ENCODE measurements at regions not wholly inside any gene's neighbourhood (a gene's known extent, or its start where the extent isn't known, plus 50 kb on each side); places are given as distances from the start of the nearest gene placed in this dataset.

DNA sequence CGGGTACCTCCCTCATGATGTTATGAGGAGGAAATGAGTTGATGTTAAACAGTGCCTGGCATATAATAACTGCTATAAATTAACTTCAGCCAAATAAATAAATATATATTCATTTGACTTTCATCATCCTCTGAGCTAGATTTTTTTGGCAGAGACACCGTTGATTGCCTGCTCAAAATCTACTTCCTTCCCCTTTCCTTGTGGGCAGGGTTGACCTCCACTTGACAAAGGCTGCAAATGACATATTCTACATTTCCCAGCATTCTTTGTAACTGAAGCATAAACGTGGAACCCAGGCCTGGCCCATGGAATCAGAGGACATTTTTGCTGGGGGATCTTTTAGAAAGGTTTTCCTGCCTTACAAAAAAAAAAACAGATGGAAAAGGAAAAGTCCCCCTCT, 177.8 kb downstream of the TXNL1 start:
- Histone ChIP-seq H3K27me3 (no peaks in the 10 kb centered on the region), H3K9me3 (peaks cover 0 to 29% (median 10%) of the 10 kb centered on the region in 12 donors), H3K36me3 (no peaks in the 10 kb centered on the region), H3K4me3 (no peak overlapping the region), H3K4me1 (peaks cover 0 to 24% (median 11%) of the 10 kb centered on the region in 12 donors), H3K27ac (peak overlapping the region in 5 of 12 donors; percentile 60 to 83 (median 74))
- no peak for DNase-seq
- 54 to 59% (median 54%) methylated on average over 3 of the region's 3 CpGs for WGBS, 4 donors
- intact Hi-C loops (cut with DNase I) = loop anchor here in 1 of 10 donors (10.0 kb wide), 1 partner anchor 94 kb away; no protein-coding TSS in a partner anchor
- ATAC-seq = no peak
- TF ChIP-seq POLR2A (IDR thresholded peaks at IDR 0.05) (no peak), CTCF (IDR thresholded peaks at IDR 0.05) (no peak)

- H3K27ac ChIP-seq = peak overlapping the region in 11 of 12 donors; percentile 38 to 83 (median 58)
- WGBS, 4 donors = 42 to 55% (median 45%) methylated on average over 13 of the region's 13 CpGs
- intact Hi-C loops (cut with DNase I) = loop anchor here in 1 of 10 donors (10.0 kb wide), 2 partner anchors 116 to 374 kb away; no protein-coding TSS in a partner anchor
- ATAC-seq (peak in 3 of 4 donors; percentile 54 to 93 (median 78)), DNase-seq (peak in 1 of 5 donors; percentile 46)
- no peaks in the 10 kb centered on the region for H3K27me3 ChIP-seq
- peaks cover 0 to 24% (median 11%) of the 10 kb centered on the region in 12 donors for H3K4me1 ChIP-seq
- H3K4me3 ChIP-seq = peak overlapping the region in 3 of 12 donors; percentile 2 to 37 (median 3)
- TF ChIP-seq POLR2A (IDR thresholded peaks at IDR 0.05) = no peak
- H3K9me3 ChIP-seq = peaks cover 0 to 16% (median 4%) of the 10 kb centered on the region in 12 donors
- H3K36me3 ChIP-seq = no peaks in the 10 kb centered on the region
These were observed 179.4 kb downstream of the TXNL1 start for GRCh38 chr18:56458770-56459712.

GRCh38 chr18:56455874-56456273, 182.5 kb downstream of the TXNL1 start:
- H3K9me3 ChIP-seq = no peaks in the 10 kb centered on the region
- no peak for DNase-seq
- 94 to 95% (median 94%) methylated on average over 2 of the region's 2 CpGs for WGBS, 4 donors
- no peak overlapping the region for H3K4me3 ChIP-seq
- no peaks in the 10 kb centered on the region for H3K36me3 ChIP-seq
- no peaks in the 10 kb centered on the region for H3K27me3 ChIP-seq
- intact Hi-C loops (cut with DNase I) = loop anchor here in 1 of 10 donors (10.0 kb wide), 2 partner anchors 119 to 371 kb away; no protein-coding TSS in a partner anchor
- ATAC-seq = no peak
- peaks cover 0 to 24% (median 11%) of the 10 kb centered on the region in 12 donors for H3K4me1 ChIP-seq
- TF ChIP-seq POLR2A (IDR thresholded peaks at IDR 0.05) = no peak
- TF ChIP-seq CTCF (IDR thresholded peaks at IDR 0.05) = no peak
- no peak overlapping the region for H3K27ac ChIP-seq

DNA sequence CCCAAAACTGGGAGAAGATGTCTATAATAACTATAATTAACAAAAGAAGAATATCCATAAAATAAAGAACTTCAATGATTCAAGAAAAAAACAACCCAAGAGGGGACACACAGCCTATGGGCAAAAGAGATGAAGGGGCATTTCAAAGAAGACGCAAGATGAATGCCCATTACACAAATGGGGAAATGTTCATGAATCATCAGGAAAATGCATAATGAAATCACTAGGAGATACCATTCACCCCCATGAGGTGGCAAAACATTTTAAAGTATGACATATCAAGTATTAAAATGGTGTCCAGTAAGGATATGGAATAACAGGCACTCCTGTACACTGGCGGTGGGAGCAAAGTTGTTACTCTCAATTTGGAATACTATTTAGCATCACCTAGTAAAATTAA, 183.3 kb downstream of the TXNL1 start:
- TF ChIP-seq POLR2A (IDR thresholded peaks at IDR 0.05) = no peak
- TF ChIP-seq CTCF (IDR thresholded peaks at IDR 0.05) = no peak

More for the DNA sequence above, 183.3 kb downstream of the TXNL1 start:
- ATAC-seq (no peak), DNase-seq (no peak)
- WGBS, 4 donors = 95 to 100% (median 97%) methylated on average over 2 of the region's 2 CpGs
- Histone ChIP-seq H3K36me3 (no peaks in the 10 kb centered on the region), H3K9me3 (no peaks in the 10 kb centered on the region), H3K4me3 (no peak overlapping the region), H3K27ac (no peak overlapping the region), H3K27me3 (no peaks in the 10 kb centered on the region), H3K4me1 (peaks cover 0 to 19% (median 7%) of the 10 kb centered on the region in 12 donors)
- intact Hi-C loops (cut with DNase I) = loop anchor here in 1 of 10 donors (10.0 kb wide), 2 partner anchors 120 to 370 kb away; no protein-coding TSS in a partner anchor
